Mucosa of descending colon (tissue), 3 donors: ENCODE measurements at regions not wholly inside any gene's neighbourhood (a gene's known extent, or its start where the extent isn't known, plus 50 kb on each side); places are given as distances from the start of the nearest gene placed in this dataset.
"Not testable (repeated sequence)": the region's sequence is repeated elsewhere in the genome, so short reads cannot be mapped to it uniquely, and the experiment has no call there.

Experiments
- ATAC-seq: fragments of 200-7000 bp; cut with Tn5 transposase; one replicate; pipeline ENCODE4 v1.9.1; 2020; ENCODE audit warnings: mild to moderate bottlenecking, moderate library complexity
- DNase-seq, 3 donors: peaks; one replicate each; pipeline ENCODE4 v3.0.0-alpha.2; 2020
- H3K36me3 ChIP-seq: fragments of 200-600 bp; one replicate; pipeline ENCODE4 v1.8.0; 2021; ENCODE audit warnings: low read depth, mild to moderate bottlenecking
- H3K4me1 ChIP-seq: fragments of 200-600 bp; one replicate; pipeline ENCODE4 v1.8.0; 2021; ENCODE audit warnings: low read depth, mild to moderate bottlenecking
- H3K4me3 ChIP-seq: fragments of 200-600 bp; one replicate; pipeline ENCODE4 v1.8.0; 2021; ENCODE audit warnings: mild to moderate bottlenecking
- H3K9me3 ChIP-seq: fragments of 200-600 bp; one replicate; pipeline ENCODE4 v1.8.0; 2021; ENCODE audit warnings: mild to moderate bottlenecking
- intact Hi-C, 2 donors: fragments of 100-400 bp; cut with DNase I in 1 of 2; cut with micrococcal nuclease in 1 of 2; formaldehyde crosslinking; loops; one replicate each; pipeline versions ENCODE4 v1.11.0 to v1.11.1; 2022; cut with DNase I, micrococcal nuclease
- donor health status: DM: no; HTN: no; CAD: no; lungs with moderate emphysema.
- donor health status: DM: no; HTN: no; CAD: no.
- donor health status: DM: no; HTN: yes; CAD: no.

DNA sequence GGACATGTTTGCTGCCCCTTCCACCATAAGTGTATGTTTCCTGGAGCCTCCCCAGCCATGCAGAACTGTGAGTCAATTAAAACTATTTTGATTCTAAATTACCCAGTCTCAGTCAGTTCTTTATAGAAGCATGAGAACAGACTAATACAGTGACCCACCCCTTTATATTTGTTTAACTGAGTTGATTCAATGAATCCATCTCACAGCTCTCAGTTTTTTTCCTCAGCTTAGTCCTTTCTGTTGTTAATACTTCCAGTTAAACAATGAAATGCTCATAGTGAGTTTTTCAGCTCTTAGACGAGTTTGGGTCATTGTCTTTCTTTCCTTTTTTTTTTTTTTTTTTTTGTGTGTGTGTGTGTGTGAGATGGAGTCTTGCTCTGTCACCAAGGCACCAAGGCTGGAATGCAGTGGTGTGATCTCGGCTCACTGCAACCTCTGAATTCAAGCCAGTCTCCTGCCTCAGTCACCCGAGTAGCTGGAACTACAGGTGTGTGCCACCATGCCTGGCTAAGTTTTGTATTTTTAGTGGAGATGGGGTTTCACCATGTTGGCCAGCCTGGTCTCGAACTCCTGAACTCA is 627.4 kb downstream of the SPATA31A7 start:
- H3K4me3 ChIP-seq, ATAC-seq, DNase-seq, intact Hi-C loops, H3K36me3 ChIP-seq, H3K9me3 ChIP-seq, H3K4me1 ChIP-seq: not testable (repeated sequence)

GRCh38 chr9:61853624-61854259 is 663.9 kb downstream of the SPATA31A7 start:
- H3K4me1 ChIP-seq, H3K9me3 ChIP-seq, H3K36me3 ChIP-seq, intact Hi-C loops, H3K4me3 ChIP-seq: not testable (repeated sequence)
- peak; percentile 80 to 95 (median 94) for DNase-seq
- peak; percentile 79 for ATAC-seq

GRCh38 chr9:61854260-61854640 is 664.4 kb downstream of the SPATA31A7 start:
- H3K36me3 ChIP-seq, H3K4me3 ChIP-seq, ATAC-seq, intact Hi-C loops, H3K9me3 ChIP-seq, H3K4me1 ChIP-seq: not testable (repeated sequence)
- DNase-seq, result peak; percentile 16 to 54 (median 49)

DNA sequence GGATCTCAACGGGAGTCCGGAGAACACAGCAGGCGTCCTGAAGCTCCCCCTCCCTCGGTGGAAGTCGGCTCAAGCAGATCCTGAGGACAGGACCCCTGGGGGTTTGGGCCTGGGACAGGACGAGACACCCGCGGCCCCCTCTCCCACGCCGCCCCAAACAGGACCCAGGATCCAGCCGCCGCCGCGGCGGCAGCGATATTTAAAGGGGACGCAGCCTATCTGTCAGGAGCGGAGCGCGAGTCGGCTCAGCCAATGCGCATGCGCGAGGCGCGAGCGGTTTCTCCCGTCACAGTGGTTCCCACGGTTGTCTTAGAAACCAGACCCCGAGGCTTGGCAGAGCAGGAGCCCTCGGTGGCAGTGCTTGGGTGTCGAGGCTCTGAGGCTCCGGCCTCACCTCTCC is 666.4 kb downstream of the SPATA31A7 start:
- intact Hi-C loops, H3K4me3 ChIP-seq, DNase-seq, H3K36me3 ChIP-seq, H3K9me3 ChIP-seq, H3K4me1 ChIP-seq: not testable (repeated sequence)
- peak; percentile 85 for ATAC-seq

DNA sequence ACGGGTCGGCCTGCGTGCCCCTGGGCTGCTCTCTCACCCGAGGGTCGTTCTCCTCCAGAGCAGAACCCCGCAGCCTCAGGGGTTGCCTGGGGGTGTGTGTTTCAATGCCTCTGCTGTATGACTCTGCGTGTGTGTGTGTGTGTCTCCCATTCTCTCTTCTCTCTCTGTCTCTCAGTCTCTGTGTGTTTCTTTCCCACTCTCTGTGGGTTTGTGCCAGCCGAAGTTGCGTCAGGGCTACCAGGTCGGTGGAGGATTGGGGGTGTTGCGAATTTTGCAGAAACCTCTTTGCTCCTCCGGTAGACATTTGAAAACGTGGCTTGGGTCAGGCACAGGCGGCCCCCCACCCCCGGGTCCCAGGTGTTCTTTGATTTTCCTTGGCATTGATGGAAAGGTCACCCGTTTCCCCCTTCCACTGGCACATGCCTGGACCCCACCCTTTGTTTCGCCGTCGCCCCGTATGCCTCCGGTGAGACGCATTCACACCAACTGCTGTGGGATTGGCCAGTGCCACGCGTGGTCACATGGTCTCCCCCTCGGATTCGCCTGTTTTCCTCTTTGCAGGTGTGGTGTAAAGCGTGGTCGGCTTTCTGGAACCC is 667.1 kb downstream of the SPATA31A7 start:
- H3K4me1 ChIP-seq, H3K36me3 ChIP-seq, H3K9me3 ChIP-seq, H3K4me3 ChIP-seq, intact Hi-C loops, ATAC-seq: not testable (repeated sequence)
- peak; percentile 1 to 29 (median 9) for DNase-seq

- H3K4me1 ChIP-seq, H3K9me3 ChIP-seq, H3K4me3 ChIP-seq, H3K36me3 ChIP-seq, DNase-seq, intact Hi-C loops: not testable (repeated sequence)
- ATAC-seq, result peak; percentile 95
These were observed 668.0 kb downstream of the SPATA31A7 start for GRCh38 chr9:61857709-61858351.

DNA sequence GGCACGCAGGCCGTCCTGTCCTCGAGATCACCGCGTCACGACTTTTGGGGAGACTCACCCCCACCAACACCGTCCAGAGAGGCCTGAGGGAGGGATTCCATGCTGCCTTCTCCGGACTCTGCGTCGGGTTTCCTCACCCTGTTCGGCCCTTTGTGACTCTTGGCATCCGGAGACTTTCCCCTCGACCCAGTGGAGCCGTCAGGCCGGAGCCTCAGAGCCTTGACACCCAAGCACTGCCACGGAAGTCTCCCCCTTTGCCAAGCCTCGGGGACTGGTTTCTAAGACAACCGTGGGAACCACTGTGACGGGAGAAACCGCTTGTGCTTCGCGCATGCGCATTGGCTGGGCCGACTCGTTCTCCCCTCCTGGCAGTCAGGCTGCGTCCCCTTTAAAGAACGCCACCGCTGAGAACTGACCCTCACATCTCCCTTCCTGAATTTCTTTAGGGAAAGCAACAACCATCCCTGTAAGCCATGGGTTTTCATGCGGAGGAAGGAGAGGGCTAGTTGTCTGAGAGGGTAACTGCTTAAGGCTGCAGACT is 672.7 kb downstream of the SPATA31A7 start:
- ATAC-seq, H3K9me3 ChIP-seq, H3K4me3 ChIP-seq, intact Hi-C loops, H3K4me1 ChIP-seq, H3K36me3 ChIP-seq: not testable (repeated sequence)
- peak; percentile 25 to 79 (median 61) for DNase-seq

- ATAC-seq, H3K4me3 ChIP-seq, H3K9me3 ChIP-seq, H3K4me1 ChIP-seq, H3K36me3 ChIP-seq, intact Hi-C loops: not testable (repeated sequence)
- DNase-seq, result peak; percentile 0 to 12 (median 7)
These were observed 674.6 kb downstream of the SPATA31A7 start for GRCh38 chr9:61864463-61864862.

DNA sequence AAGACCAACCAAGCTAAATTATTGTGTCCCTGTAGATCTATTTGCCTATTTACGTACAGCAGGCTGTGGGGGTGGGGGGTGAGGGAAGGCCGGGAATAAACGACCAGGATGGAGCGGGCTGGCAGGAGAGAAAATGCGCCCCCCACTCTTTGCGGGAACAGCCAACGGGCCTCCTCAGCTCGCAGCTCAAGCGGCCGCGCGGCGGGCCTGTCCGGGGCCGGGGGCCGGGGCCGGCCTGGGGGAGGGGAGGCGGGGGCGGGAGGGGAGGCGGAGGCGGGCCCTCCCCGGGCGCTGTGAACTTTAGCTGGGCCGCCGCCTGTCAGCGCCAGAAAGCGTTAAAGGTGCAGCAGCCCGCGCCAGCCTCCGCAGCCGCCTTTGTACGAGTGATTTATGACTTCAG is 679.1 kb downstream of the SPATA31A7 start:
- DNase-seq, H3K36me3 ChIP-seq, intact Hi-C loops, H3K4me1 ChIP-seq, H3K9me3 ChIP-seq, H3K4me3 ChIP-seq: not testable (repeated sequence)
- peak; percentile 15 for ATAC-seq

- ATAC-seq (peak; percentile 57), DNase-seq (peak; percentile 42 to 65 (median 43))
- H3K9me3 ChIP-seq, H3K4me1 ChIP-seq, intact Hi-C loops, H3K36me3 ChIP-seq, H3K4me3 ChIP-seq: not testable (repeated sequence)
These were observed 682.5 kb downstream of the SPATA31A7 start for GRCh38 chr9:61872329-61872728.
